ENCODE measurements at regions not wholly inside any gene's neighbourhood (a gene's known extent, or its start where the extent isn't known, plus 50 kb on each side); places are given as distances from the start of the nearest gene placed in this dataset.

DNA sequence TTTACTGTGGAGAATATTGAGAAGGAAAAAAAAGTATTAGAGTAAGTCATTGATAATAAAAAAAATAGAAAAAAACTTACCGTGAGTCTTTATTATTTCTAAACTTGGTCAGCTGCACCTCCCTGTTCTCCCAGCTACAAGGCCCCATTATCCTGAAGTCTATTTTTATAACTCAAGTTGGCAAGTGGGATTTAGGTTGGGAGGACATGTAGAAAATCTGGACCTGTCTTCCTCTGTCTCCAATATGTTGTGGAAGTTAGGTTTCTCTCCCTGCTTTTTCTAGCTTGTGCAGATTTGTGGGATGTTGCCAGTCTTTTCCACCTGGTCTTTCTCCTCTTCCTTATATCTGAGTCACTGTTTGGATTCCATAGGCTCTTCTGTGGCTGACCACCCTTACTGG lies 361.4 kb downstream of the HLX start:
- H3K27me3 ChIP-seq (ENCODE audit: insufficient read depth, low read depth, low read length), result no peaks in the 10 kb centered on the region

DNA sequence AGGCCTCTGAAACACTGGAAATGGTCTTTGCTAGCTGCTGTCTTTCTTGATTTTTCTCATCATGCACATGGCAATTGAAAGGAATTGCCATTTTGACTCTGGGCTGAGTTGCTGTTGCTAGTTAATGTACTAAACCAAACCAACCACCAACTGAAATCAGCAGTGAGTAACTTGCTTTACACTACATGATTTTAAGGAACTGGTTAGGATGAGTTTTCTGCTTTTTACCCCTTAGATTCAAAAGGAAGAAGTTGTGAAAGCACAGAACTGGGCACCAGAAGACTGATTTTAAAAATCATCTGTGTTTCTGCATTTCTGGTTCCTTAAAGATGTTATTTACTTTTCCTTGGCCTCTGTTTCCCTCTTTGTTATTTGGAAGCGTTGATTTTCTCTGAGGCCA lies 361.9 kb downstream of the HLX start:
- H3K4me3 ChIP-seq (ENCODE audit: low read length), result no peak overlapping the region
- H3K79me2 ChIP-seq (replicated peaks; ENCODE audit: insufficient read depth, low read length), result no peaks in the 10 kb centered on the region
- no peak overlapping the region for H2AFZ ChIP-seq (ENCODE audit: low read depth, low read length)
- no peak for TF ChIP-seq EP300 (conservative IDR thresholded peaks at IDR 0.05; ENCODE audit: poor library complexity, severe bottlenecking)
- TF ChIP-seq, protein P1, sequence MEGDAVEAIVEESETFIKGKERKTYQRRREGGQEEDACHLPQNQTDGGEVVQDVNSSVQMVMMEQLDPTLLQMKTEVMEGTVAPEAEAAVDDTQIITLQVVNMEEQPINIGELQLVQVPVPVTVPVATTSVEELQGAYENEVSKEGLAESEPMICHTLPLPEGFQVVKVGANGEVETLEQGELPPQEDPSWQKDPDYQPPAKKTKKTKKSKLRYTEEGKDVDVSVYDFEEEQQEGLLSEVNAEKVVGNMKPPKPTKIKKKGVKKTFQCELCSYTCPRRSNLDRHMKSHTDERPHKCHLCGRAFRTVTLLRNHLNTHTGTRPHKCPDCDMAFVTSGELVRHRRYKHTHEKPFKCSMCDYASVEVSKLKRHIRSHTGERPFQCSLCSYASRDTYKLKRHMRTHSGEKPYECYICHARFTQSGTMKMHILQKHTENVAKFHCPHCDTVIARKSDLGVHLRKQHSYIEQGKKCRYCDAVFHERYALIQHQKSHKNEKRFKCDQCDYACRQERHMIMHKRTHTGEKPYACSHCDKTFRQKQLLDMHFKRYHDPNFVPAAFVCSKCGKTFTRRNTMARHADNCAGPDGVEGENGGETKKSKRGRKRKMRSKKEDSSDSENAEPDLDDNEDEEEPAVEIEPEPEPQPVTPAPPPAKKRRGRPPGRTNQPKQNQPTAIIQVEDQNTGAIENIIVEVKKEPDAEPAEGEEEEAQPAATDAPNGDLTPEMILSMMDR (IDR thresholded peaks at IDR 0.05; ENCODE audit: poor library complexity, severe bottlenecking), result no peak
- TF ChIP-seq TAF1 (IDR thresholded peaks at IDR 0.05; ENCODE audit: low read depth), result no peak
- TF ChIP-seq, protein P2, sequence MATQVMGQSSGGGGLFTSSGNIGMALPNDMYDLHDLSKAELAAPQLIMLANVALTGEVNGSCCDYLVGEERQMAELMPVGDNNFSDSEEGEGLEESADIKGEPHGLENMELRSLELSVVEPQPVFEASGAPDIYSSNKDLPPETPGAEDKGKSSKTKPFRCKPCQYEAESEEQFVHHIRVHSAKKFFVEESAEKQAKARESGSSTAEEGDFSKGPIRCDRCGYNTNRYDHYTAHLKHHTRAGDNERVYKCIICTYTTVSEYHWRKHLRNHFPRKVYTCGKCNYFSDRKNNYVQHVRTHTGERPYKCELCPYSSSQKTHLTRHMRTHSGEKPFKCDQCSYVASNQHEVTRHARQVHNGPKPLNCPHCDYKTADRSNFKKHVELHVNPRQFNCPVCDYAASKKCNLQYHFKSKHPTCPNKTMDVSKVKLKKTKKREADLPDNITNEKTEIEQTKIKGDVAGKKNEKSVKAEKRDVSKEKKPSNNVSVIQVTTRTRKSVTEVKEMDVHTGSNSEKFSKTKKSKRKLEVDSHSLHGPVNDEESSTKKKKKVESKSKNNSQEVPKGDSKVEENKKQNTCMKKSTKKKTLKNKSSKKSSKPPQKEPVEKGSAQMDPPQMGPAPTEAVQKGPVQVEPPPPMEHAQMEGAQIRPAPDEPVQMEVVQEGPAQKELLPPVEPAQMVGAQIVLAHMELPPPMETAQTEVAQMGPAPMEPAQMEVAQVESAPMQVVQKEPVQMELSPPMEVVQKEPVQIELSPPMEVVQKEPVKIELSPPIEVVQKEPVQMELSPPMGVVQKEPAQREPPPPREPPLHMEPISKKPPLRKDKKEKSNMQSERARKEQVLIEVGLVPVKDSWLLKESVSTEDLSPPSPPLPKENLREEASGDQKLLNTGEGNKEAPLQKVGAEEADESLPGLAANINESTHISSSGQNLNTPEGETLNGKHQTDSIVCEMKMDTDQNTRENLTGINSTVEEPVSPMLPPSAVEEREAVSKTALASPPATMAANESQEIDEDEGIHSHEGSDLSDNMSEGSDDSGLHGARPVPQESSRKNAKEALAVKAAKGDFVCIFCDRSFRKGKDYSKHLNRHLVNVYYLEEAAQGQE (IDR thresholded peaks at IDR 0.05; ENCODE audit: borderline replicate concordance), result no peak
- TF ChIP-seq POLR2AphosphoS5 (IDR thresholded peaks at IDR 0.05), result no peak
- no peak for TF ChIP-seq MXI1 (conservative IDR thresholded peaks at IDR 0.05; ENCODE audit: poor library complexity, severe bottlenecking)
- TF ChIP-seq SMC3 (conservative IDR thresholded peaks at IDR 0.05; ENCODE audit: poor library complexity), result no peak
- TF ChIP-seq EZH2 (IDR thresholded peaks at IDR 0.05; ENCODE audit: borderline replicate concordance, insufficient read depth, low read length, poor library complexity, severe bottlenecking), result no peak
- no peak for TF ChIP-seq RAD21 (conservative IDR thresholded peaks at IDR 0.05)
- no peaks in the 10 kb centered on the region for H3K36me3 ChIP-seq (ENCODE audit: insufficient read depth, low read length)
- H3K9me2 ChIP-seq (ENCODE audit: insufficient read depth, low read length), result no peaks in the 10 kb centered on the region
- H3K9me3 ChIP-seq (ENCODE audit: low read length), result no peaks in the 10 kb centered on the region
- H3K27ac ChIP-seq (ENCODE audit: low read length), result no peak overlapping the region
- no peaks in the 10 kb centered on the region for H3K27me3 ChIP-seq (ENCODE audit: insufficient read depth, low read depth, low read length)
- H4K20me1 ChIP-seq (ENCODE audit: insufficient read depth), result no peaks in the 10 kb centered on the region
- H3K9ac ChIP-seq (ENCODE audit: low read length), result no peak overlapping the region
- H3K4me2 ChIP-seq (ENCODE audit: low read length), result no peak overlapping the region
- H3F3A ChIP-seq (ENCODE audit: insufficient read depth, low read length, poor library complexity, severe bottlenecking), result no peaks in the 10 kb centered on the region

More for the DNA sequence above, 361.4 kb downstream of the HLX start:
- Histone ChIP-seq H2AFZ (ENCODE audit: low read depth, low read length) (no peak overlapping the region), H3K36me3 (ENCODE audit: insufficient read depth, low read length) (no peaks in the 10 kb centered on the region), H3K4me2 (ENCODE audit: low read length) (no peak overlapping the region), H3K9ac (ENCODE audit: low read length) (no peak overlapping the region), H4K20me1 (ENCODE audit: insufficient read depth) (no peaks in the 10 kb centered on the region), H3K27ac (ENCODE audit: low read length) (no peak overlapping the region), H3K4me3 (ENCODE audit: low read length) (no peak overlapping the region), H3K9me2 (ENCODE audit: insufficient read depth, low read length) (no peaks in the 10 kb centered on the region), H3K9me3 (ENCODE audit: low read length) (no peaks in the 10 kb centered on the region), H3K79me2 (replicated peaks; ENCODE audit: insufficient read depth, low read length) (no peaks in the 10 kb centered on the region), H3F3A (ENCODE audit: insufficient read depth, low read length, poor library complexity, severe bottlenecking) (no peaks in the 10 kb centered on the region)
- TF ChIP-seq POLR2AphosphoS5 (IDR thresholded peaks at IDR 0.05) (no peak), RAD21 (conservative IDR thresholded peaks at IDR 0.05) (no peak), TAF1 (IDR thresholded peaks at IDR 0.05; ENCODE audit: low read depth) (no peak), EP300 (conservative IDR thresholded peaks at IDR 0.05; ENCODE audit: poor library complexity, severe bottlenecking) (no peak)
- TF ChIP-seq, protein P2 (IDR thresholded peaks at IDR 0.05; ENCODE audit: borderline replicate concordance), result no peak
- TF ChIP-seq, protein P1 (IDR thresholded peaks at IDR 0.05; ENCODE audit: poor library complexity, severe bottlenecking), result no peak
